ENCODE measurements at regions not wholly inside any gene's neighbourhood (a gene's known extent, or its start where the extent isn't known, plus 50 kb on each side); places are given as distances from the start of the nearest gene placed in this dataset.
A peak's percentile ranks its signal among the peaks of the same experiment; 100 is the strongest.

DNA sequence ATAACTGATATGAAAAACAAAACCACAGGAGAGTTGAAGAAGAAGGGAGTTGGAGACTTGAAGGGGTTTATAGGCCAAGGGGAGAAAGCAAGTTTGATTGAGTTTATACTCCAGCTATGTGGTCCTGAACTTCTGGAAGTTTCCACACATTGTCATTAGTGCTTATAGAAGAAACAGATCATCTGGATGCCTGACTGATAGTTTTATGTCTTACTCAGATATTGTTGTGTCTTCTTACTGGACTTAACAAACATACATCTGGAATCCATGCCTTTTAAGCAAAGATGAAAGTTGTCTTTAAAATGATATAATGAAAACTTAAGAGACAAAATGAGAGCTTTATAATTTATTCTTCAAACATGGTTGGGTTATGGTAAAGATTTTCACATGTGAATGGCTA lies 101.3 kb upstream of the FZD8 start:
- Histone ChIP-seq H3K27me3 (ENCODE audit: control insufficient read depth, insufficient read depth, low read length) (no peaks in the 10 kb centered on the region), H3K36me3 (ENCODE audit: control insufficient read depth, insufficient read depth, low read length) (no peaks in the 10 kb centered on the region), H3K4me3 (ENCODE audit: low read depth, low read length) (no peak overlapping the region)
- DNase-seq (ENCODE audit: low read depth), result no peak
- TF ChIP-seq, protein P1, sequence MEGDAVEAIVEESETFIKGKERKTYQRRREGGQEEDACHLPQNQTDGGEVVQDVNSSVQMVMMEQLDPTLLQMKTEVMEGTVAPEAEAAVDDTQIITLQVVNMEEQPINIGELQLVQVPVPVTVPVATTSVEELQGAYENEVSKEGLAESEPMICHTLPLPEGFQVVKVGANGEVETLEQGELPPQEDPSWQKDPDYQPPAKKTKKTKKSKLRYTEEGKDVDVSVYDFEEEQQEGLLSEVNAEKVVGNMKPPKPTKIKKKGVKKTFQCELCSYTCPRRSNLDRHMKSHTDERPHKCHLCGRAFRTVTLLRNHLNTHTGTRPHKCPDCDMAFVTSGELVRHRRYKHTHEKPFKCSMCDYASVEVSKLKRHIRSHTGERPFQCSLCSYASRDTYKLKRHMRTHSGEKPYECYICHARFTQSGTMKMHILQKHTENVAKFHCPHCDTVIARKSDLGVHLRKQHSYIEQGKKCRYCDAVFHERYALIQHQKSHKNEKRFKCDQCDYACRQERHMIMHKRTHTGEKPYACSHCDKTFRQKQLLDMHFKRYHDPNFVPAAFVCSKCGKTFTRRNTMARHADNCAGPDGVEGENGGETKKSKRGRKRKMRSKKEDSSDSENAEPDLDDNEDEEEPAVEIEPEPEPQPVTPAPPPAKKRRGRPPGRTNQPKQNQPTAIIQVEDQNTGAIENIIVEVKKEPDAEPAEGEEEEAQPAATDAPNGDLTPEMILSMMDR (IDR thresholded peaks at IDR 0.05; ENCODE audit: insufficient read depth, low read length, poor library complexity, severe bottlenecking), result no peak

DNA sequence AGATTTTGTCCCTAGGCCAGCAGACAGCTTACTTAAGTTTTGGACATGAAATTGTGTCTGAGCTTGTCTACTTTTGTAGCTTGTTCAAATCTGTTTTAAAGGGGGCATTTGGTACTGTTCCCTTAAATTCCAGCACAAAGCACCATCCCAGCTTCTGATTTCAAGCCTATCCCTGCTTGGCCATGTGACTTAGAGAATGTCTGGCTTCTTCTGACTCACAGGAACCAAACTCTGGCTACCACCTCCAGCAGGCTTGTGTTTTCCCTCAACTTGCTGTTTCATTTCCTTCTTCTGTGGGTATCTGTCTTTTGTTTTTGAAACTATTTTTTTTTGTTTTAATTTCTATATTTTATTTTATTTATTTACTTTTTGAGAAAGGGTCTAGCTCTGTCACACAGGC lies 97.9 kb upstream of the FZD8 start:
- TF ChIP-seq, protein P1 (IDR thresholded peaks at IDR 0.05; ENCODE audit: insufficient read depth, low read length, poor library complexity, severe bottlenecking), result no peak
- DNase-seq (ENCODE audit: low read depth), result peak; percentile 35

DNA sequence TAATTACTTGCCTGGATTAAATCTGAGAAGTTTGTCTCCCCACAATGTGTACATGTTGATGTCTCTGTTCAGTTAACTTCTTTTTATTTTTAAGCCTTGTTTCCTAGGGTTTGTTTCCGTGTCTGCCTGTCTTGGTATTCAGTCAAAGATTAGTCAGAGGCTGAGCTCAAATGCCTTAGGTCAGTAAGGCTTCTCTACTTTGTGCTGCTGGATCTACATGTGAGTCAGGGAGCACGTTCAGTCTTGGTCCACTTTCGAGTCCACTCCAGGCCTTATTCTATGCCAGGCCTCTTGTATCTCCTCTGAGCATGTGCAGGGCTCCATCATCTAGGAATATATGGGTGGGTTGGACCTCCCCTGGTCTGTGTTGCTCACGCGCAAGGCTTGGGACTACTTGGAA lies 93.3 kb upstream of the FZD8 start:
- Histone ChIP-seq H3K27me3 (ENCODE audit: control insufficient read depth, insufficient read depth, low read length) (no peaks in the 10 kb centered on the region), H3K36me3 (ENCODE audit: control insufficient read depth, insufficient read depth, low read length) (no peaks in the 10 kb centered on the region), H3K4me3 (ENCODE audit: low read depth, low read length) (no peak overlapping the region)
- DNase-seq (ENCODE audit: low read depth), result peak; percentile 28
- TF ChIP-seq, protein P1 (IDR thresholded peaks at IDR 0.05; ENCODE audit: insufficient read depth, low read length, poor library complexity, severe bottlenecking), result no peak

More for the DNA sequence above, 97.9 kb upstream of the FZD8 start:
- no peaks in the 10 kb centered on the region for H3K36me3 ChIP-seq (ENCODE audit: control insufficient read depth, insufficient read depth, low read length)
- no peak overlapping the region for H3K4me3 ChIP-seq (ENCODE audit: low read depth, low read length)
- no peaks in the 10 kb centered on the region for H3K27me3 ChIP-seq (ENCODE audit: control insufficient read depth, insufficient read depth, low read length)

DNA sequence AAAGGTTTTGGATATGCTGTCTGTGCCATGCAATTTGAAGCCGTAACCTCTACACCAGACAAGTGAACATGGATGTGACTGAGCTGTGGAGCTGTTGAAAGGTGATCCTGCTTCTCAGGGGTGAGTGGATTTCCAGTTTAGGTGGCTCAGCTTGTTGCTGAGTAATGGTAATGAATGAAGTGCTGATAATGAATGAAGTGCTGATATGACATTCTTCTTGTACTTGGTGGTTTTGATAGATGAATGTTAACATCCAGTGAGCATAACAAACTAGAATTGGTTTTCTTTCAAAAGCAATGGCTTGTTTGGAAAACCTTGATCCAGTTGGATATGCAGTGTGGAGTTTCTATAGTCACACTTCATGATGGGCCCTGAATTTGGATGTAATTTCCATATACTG lies 89.7 kb upstream of the FZD8 start:
- Histone ChIP-seq H3K36me3 (ENCODE audit: control insufficient read depth, insufficient read depth, low read length) (no peaks in the 10 kb centered on the region), H3K27me3 (ENCODE audit: control insufficient read depth, insufficient read depth, low read length) (no peaks in the 10 kb centered on the region), H3K4me3 (ENCODE audit: low read depth, low read length) (no peak overlapping the region)
- TF ChIP-seq, protein P1 (IDR thresholded peaks at IDR 0.05; ENCODE audit: insufficient read depth, low read length, poor library complexity, severe bottlenecking), result no peak
- no peak for DNase-seq (ENCODE audit: low read depth)

DNA sequence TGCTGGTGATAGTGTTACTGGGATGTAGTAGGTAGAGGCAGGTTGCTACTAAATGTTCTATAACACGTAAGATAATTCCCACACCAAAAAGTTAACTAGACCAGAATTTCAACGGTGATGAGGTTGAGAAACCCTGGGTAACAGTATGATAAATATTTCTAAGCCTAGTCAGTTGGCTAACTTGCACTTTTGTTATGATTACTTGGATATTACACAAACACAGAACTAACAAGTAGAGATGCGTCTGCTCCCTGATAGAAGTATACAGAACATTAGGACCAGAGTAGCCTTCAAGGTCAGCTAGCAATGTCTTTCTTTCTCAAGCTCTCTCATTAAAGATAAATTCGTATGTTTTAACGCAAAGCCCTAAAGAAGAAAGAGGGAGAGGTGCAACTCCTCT lies 86.2 kb upstream of the FZD8 start:
- Histone ChIP-seq H3K36me3 (ENCODE audit: control insufficient read depth, insufficient read depth, low read length) (no peaks in the 10 kb centered on the region), H3K4me3 (ENCODE audit: low read depth, low read length) (no peak overlapping the region), H3K27me3 (ENCODE audit: control insufficient read depth, insufficient read depth, low read length) (no peaks in the 10 kb centered on the region)
- DNase-seq (ENCODE audit: low read depth), result no peak
- TF ChIP-seq, protein P1 (IDR thresholded peaks at IDR 0.05; ENCODE audit: insufficient read depth, low read length, poor library complexity, severe bottlenecking), result no peak

DNA sequence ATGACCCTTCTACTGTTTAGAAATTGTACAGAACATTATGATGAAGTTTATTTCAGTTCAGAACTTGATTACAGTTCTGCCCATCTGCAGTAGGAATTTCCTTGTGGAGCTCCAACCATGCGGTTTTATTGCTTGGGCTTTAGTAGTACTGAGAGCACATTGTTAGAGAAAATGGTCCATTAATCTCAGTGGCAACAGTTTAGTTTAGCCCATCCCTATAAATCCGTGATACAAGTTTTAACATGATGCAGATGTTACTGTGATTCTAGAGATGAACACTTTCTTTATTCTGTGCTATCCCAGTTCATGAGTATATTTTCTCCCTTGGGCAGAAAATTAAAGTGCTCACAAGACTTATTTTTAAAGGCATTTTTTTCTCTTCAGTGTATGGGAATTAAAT lies 84.8 kb upstream of the FZD8 start:
- TF ChIP-seq, protein P1 (IDR thresholded peaks at IDR 0.05; ENCODE audit: insufficient read depth, low read length, poor library complexity, severe bottlenecking), result no peak
- no peak overlapping the region for H3K4me3 ChIP-seq (ENCODE audit: low read depth, low read length)
- DNase-seq (ENCODE audit: low read depth), result no peak
- H3K36me3 ChIP-seq (ENCODE audit: control insufficient read depth, insufficient read depth, low read length), result no peaks in the 10 kb centered on the region
- H3K27me3 ChIP-seq (ENCODE audit: control insufficient read depth, insufficient read depth, low read length), result no peaks in the 10 kb centered on the region

Data from kidney epithelial cell (primary cell).